ENCODE measurements at regions not wholly inside any gene's neighbourhood (a gene's known extent, or its start where the extent isn't known, plus 50 kb on each side); places are given as distances from the start of the nearest gene placed in this dataset.

GRCh38 chr5:68751661-68752060, 342.2 kb upstream of the SLC30A5 start:
- Histone ChIP-seq H3K9me1 (ENCODE audit: control insufficient read depth, insufficient read depth, low read length) (no peaks in the 10 kb centered on the region), H3K4me2 (ENCODE audit: insufficient read depth, low read length) (no peak overlapping the region), H3K27me3 (ENCODE audit: control insufficient read depth in 2 of 2, insufficient read depth in 2 of 2, low read length in 2 of 2) (peaks cover 9 to 11% of the 10 kb centered on the region in 2 experiments; a peak in 4 of 5 replicates), H3K9ac (ENCODE audit: insufficient read depth in 1 of 2, low read depth in 2 of 2, low read length in 2 of 2) (no peak overlapping the region), H3K27ac (ENCODE audit: extremely low read depth, low read depth, low read length) (no peak overlapping the region), H3K4me3 (no peak overlapping the region), H3K4me1 (replicated peaks in 1 of 2; ENCODE audit: control insufficient read depth in 2 of 2, insufficient read depth in 2 of 2, low read length in 2 of 2) (no peaks in the 10 kb centered on the region), H2AFZ (ENCODE audit: low read depth, low read length) (no peak overlapping the region), H4K20me1 (replicated peaks; ENCODE audit: control insufficient read depth, insufficient read depth, low read length) (no peaks in the 10 kb centered on the region), H3K9me3 (replicated peaks; ENCODE audit: control insufficient read depth, insufficient read depth, low read depth, low read length) (no peaks in the 10 kb centered on the region), H3K36me3 (ENCODE audit: control insufficient read depth, insufficient read depth, low read length) (no peaks in the 10 kb centered on the region), H3K79me2 (ENCODE audit: control insufficient read depth, insufficient read depth, low read length) (no peaks in the 10 kb centered on the region)
- POLR2A ChIA-PET: no interaction called here
- intact Hi-C loops (cut with micrococcal nuclease) (no loop called here), in situ Hi-C loops (cut with MboI) (no loop called here)
- ATAC-seq (no peak), DNase-seq (ENCODE audit: extremely low read depth in 1 of 4, low spot score in 3 of 4) (no peak), FAIRE-seq (no peak)
- 2% methylated on average over 3 of the region's 3 CpGs for WGBS (ENCODE audit: insufficient coverage, low coverage, missing lambda C conversion rate)
- no TSS peak for BruUV-seq (replicated peaks)
- CTCF ChIA-PET (ENCODE audit: low intra/inter-chr PET ratio): no interaction called here
- TF ChIP-seq ZNF316 (IDR thresholded peaks at IDR 0.05) (0 out of 2 replicates have a peak, but pooled peaks have one; percentile 6), ZNF184 (CRISPR knock-in tag; IDR thresholded peaks at IDR 0.05) (no peak), ZNF311 (CRISPR knock-in tag; IDR thresholded peaks at IDR 0.05) (no peak)

- no peak overlapping the region for H3K4me3 ChIP-seq
- intact Hi-C loops (cut with micrococcal nuclease): no loop called here
- no peak for FAIRE-seq
- ChIA-PET CTCF (ENCODE audit: low intra/inter-chr PET ratio) (no interaction called here), POLR2A (no interaction called here)
- 0% methylated on average over 2 of the region's 2 CpGs for WGBS (ENCODE audit: insufficient coverage, low coverage, missing lambda C conversion rate)
- BruUV-seq (replicated peaks): no TSS peak
- in situ Hi-C loops (cut with MboI): no loop called here
- no peak for ATAC-seq
- no peaks in the 10 kb centered on the region for H3K9me1 ChIP-seq (ENCODE audit: control insufficient read depth, insufficient read depth, low read length)
- no peaks in the 10 kb centered on the region for H4K20me1 ChIP-seq (replicated peaks; ENCODE audit: control insufficient read depth, insufficient read depth, low read length)
- H3K9ac ChIP-seq (ENCODE audit: insufficient read depth in 1 of 2, low read depth in 2 of 2, low read length in 2 of 2): no peak overlapping the region
- DNase-seq (ENCODE audit: extremely low read depth in 1 of 4, low spot score in 3 of 4): no peak
- no peak overlapping the region for H2AFZ ChIP-seq (ENCODE audit: low read depth, low read length)
- no peak overlapping the region for H3K4me2 ChIP-seq (ENCODE audit: insufficient read depth, low read length)
- H3K27me3 ChIP-seq (ENCODE audit: control insufficient read depth in 2 of 2, insufficient read depth in 2 of 2, low read length in 2 of 2): peaks cover 5 to 7% of the 10 kb centered on the region in 2 experiments; a peak in 3 of 5 replicates
- no peaks in the 10 kb centered on the region for H3K36me3 ChIP-seq (ENCODE audit: control insufficient read depth, insufficient read depth, low read length)
- no peaks in the 10 kb centered on the region for H3K9me3 ChIP-seq (replicated peaks; ENCODE audit: control insufficient read depth, insufficient read depth, low read depth, low read length)
- no peaks in the 10 kb centered on the region for H3K79me2 ChIP-seq (ENCODE audit: control insufficient read depth, insufficient read depth, low read length)
- no peak overlapping the region for H3K27ac ChIP-seq (ENCODE audit: extremely low read depth, low read depth, low read length)
- no peaks in the 10 kb centered on the region for H3K4me1 ChIP-seq (replicated peaks in 1 of 2; ENCODE audit: control insufficient read depth in 2 of 2, insufficient read depth in 2 of 2, low read length in 2 of 2)
- TF ChIP-seq NBN (IDR thresholded peaks at IDR 0.05; ENCODE audit: low read depth): no peak
- no peak for TF ChIP-seq IRF9 (tag; IDR thresholded peaks at IDR 0.05)
Measured at GRCh38 chr5:68754536-68754935, 339.3 kb upstream of the SLC30A5 start.

All from K562 (cell line).